Small intestine (tissue), 7 donors: ENCODE measurements at regions not wholly inside any gene's neighbourhood (a gene's known extent, or its start where the extent isn't known, plus 50 kb on each side); places are given as distances from the start of the nearest gene placed in this dataset.

ENCODE experiments used
- DNase-seq, 2 donors: peaks; one replicate each; pipeline versions ENCODE4 v3.0.0 to v3.0.0-alpha.2; 2013
- FAIRE-seq: peaks from 2 replicates; lab custom pipeline; 2012; peaks lifted over from hg19 to GRCh38; lab: Jason Lieb, UNC
- H3K27ac ChIP-seq, 3 donors: one replicate each; pipeline ENCODE4 v1.5.1; 2013; ENCODE audit warnings: low read length in 2 of 3, mild to moderate bottlenecking in 2 of 3, control low read depth in 1 of 3, inconsistent platforms in 1 of 3, low read depth in 1 of 3, moderate library complexity in 1 of 3
- H3K27me3 ChIP-seq, 3 donors: one replicate each; pipeline ENCODE4 v1.6.1; 2013; ENCODE audit warnings: low read length in 3 of 3, inconsistent platforms in 1 of 3; ENCODE audit not compliant: control insufficient read depth in 3 of 3, insufficient read depth in 3 of 3
- H3K36me3 ChIP-seq, 3 donors: one replicate each; pipeline ENCODE4 v1.6.1; 2013; ENCODE audit warnings: low read length in 3 of 3, inconsistent platforms in 1 of 3, low read depth in 1 of 3, mild to moderate bottlenecking in 1 of 3, moderate library complexity in 1 of 3; ENCODE audit not compliant: control insufficient read depth in 3 of 3, insufficient read depth in 2 of 3
- H3K4me1 ChIP-seq, 3 donors: one replicate each; pipeline ENCODE4 v1.6.1; 2013; ENCODE audit warnings: low read length in 2 of 3, inconsistent platforms in 1 of 3, low read depth in 1 of 3, mild to moderate bottlenecking in 1 of 3, moderate library complexity in 1 of 3; ENCODE audit not compliant: control insufficient read depth in 3 of 3, insufficient read depth in 2 of 3
- H3K4me3 ChIP-seq, 3 donors: one replicate each; pipeline ENCODE4 v1.5.1; 2013; ENCODE audit warnings: low read length in 3 of 3, control low read depth in 1 of 3, inconsistent platforms in 1 of 3, low read depth in 1 of 3, mild to moderate bottlenecking in 1 of 3, moderate library complexity in 1 of 3
- H3K9me3 ChIP-seq, 2 donors: one replicate each; pipeline ENCODE4 v1.6.1; 2013; ENCODE audit warnings: low read depth in 1 of 2, low read length in 1 of 2; ENCODE audit not compliant: control insufficient read depth in 2 of 2, insufficient read depth in 1 of 2
- WGBS, 3 donors: extraction: QIAGEN DNeasy Blood & Tissue Kit; methylation state at CpG; one replicate each; pipeline ENCODE4 v1.1.7; 2013; 5-methylcytosine and 5-hydroxymethylcytosine counted together
- donor health status: healthy with polysubstance abuse.
- donor health status: control.
- donor health status: control.
- donor health status: Bipolar disorder and iron deficiency.
- donor health status: healthy.

DNA sequence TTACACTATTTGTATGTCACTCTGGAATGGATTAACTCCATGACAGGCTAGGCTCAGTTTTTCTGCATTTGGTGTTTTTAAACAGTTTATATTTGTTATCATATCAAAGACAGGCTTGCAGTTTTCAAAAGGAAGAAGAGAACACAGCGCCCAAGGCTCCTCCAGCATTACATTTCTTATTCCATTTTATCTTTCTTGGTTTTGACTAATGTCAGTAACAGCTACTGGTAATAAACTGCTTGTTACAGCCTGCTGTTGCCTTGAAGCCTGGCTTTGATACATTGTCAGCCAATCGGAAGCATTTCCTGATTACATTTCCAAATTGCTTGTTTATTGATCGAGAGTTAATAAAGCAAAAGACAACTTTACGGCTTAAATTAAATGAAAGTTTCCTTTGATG, 166.0 kb upstream of the MDFIC start:
- Histone ChIP-seq H3K4me3 (no peak overlapping the region), H3K27ac (no peak overlapping the region), H3K9me3 (no peaks in the 10 kb centered on the region), H3K36me3 (no peaks in the 10 kb centered on the region), H3K4me1 (no peaks in the 10 kb centered on the region), H3K27me3 (no peaks in the 10 kb centered on the region)
- peak in 1 of 2 donors; percentile 1 for DNase-seq
- WGBS, 3 donors = 21 to 55% (median 41%) methylated on average over 4 of the region's 4 CpGs
- no peak for FAIRE-seq

GRCh38 chr7:114758661-114759227, 163.2 kb upstream of the MDFIC start:
- Histone ChIP-seq H3K27me3 (no peaks in the 10 kb centered on the region), H3K9me3 (no peaks in the 10 kb centered on the region), H3K36me3 (no peaks in the 10 kb centered on the region), H3K4me1 (no peaks in the 10 kb centered on the region), H3K4me3 (no peak overlapping the region), H3K27ac (no peak overlapping the region)
- FAIRE-seq = no peak
- 59 to 79% (median 66%) methylated on average over 4 of the region's 4 CpGs for WGBS, 3 donors
- DNase-seq = no peak

GRCh38 chr7:114759347-114760062, 162.4 kb upstream of the MDFIC start:
- H3K4me1 ChIP-seq = no peaks in the 10 kb centered on the region
- WGBS, 3 donors = 87 to 94% (median 89%) methylated on average over 2 of the region's 2 CpGs
- no peaks in the 10 kb centered on the region for H3K27me3 ChIP-seq
- no peak for FAIRE-seq
- H3K36me3 ChIP-seq = no peaks in the 10 kb centered on the region
- no peak overlapping the region for H3K27ac ChIP-seq
- H3K4me3 ChIP-seq = no peak overlapping the region
- peak in 1 of 2 donors; percentile 2 for DNase-seq
- no peaks in the 10 kb centered on the region for H3K9me3 ChIP-seq

DNA sequence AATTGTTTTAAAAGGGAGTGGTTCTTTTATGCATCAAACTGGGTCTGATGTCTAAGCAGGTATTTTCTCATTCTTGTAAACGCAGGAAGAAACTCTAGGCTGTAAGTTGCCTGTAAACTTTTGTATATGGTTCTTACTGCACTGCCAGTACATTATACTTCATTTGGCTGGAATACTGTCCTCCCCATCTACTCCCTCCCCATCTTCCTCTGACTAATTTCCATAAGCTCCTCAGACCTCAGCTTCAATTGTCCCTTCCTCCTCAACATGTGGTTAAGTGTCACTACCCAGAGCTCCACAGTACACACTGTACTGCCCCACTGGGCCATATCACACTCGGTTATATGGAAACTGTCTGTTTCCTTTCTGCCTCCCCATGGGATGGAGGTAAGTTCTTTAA, 161.4 kb upstream of the MDFIC start:
- no peak for FAIRE-seq
- H3K36me3 ChIP-seq = no peaks in the 10 kb centered on the region
- no peaks in the 10 kb centered on the region for H3K4me1 ChIP-seq
- H3K4me3 ChIP-seq = no peak overlapping the region
- H3K27me3 ChIP-seq = no peaks in the 10 kb centered on the region
- DNase-seq = no peak
- H3K9me3 ChIP-seq = no peaks in the 10 kb centered on the region
- no peak overlapping the region for H3K27ac ChIP-seq
- WGBS, 3 donors = 81 to 86% (median 83%) methylated on average over 2 of the region's 2 CpGs

DNA sequence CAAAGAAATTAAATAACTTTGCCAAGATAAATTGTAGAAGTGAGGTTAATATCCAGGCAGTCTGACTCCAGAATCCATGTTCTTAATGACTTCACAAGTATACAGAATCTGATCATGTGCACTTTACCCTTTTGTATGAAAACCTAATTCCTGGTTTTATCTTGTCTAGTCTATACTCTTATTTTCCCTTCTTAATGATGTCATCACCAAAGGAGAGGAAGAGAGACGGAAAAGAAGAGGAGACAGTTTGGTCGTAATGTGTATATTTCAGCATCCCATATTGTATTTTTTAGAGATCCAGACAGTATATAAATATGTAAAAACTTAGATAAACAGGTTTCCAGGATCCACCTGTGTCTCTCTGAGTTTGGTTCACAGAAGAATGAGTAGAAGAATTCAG, 159.9 kb upstream of the MDFIC start:
- Histone ChIP-seq H3K9me3 (no peaks in the 10 kb centered on the region), H3K4me3 (no peak overlapping the region), H3K27ac (no peak overlapping the region), H3K4me1 (no peaks in the 10 kb centered on the region), H3K27me3 (no peaks in the 10 kb centered on the region), H3K36me3 (no peaks in the 10 kb centered on the region)
- DNase-seq = no peak
- WGBS, 3 donors = 89 to 90% (median 90%) methylated on average over 2 of the region's 2 CpGs
- no peak for FAIRE-seq

DNA sequence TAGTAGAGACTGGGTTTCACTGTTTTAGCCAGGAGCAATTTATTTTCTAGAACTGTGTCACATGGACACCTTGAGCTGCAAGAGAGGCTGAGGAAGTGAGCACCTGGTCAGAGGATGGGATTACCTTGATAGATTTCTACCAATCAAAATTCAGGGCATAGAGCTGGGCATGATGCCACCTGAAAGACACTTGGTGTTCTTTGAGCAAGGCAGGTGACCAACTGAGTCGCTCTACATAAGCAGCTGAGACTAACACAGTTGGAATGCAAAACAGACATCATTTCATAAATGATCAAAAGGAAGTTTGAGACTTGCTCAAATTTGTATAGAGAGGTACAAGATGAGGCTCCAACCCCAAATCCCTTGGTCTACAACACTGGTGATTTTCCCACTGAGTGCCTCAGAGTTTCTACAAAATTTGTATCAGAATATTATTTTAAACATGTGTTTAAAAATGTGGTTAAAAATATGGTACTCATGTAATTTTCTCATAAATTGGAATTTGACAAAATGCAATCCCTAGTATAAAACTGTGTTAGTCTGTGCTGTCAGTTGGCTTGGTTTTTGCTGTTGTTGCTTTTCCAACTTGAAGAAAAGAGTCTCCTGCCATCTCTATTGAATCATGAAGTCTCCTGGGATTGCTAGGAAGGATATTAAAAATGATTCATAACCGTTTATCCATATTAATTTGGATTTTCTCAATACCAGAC, 156.4 kb upstream of the MDFIC start:
- no peaks in the 10 kb centered on the region for H3K9me3 ChIP-seq
- no peaks in the 10 kb centered on the region for H3K4me1 ChIP-seq
- H3K27me3 ChIP-seq = no peaks in the 10 kb centered on the region
- no peak for DNase-seq
- H3K27ac ChIP-seq = no peak overlapping the region
- FAIRE-seq = no peak
- H3K4me3 ChIP-seq = no peak overlapping the region
- H3K36me3 ChIP-seq = no peaks in the 10 kb centered on the region
- 56 to 65% (median 65%) methylated on average over 2 of the region's 2 CpGs for WGBS, 3 donors

DNA sequence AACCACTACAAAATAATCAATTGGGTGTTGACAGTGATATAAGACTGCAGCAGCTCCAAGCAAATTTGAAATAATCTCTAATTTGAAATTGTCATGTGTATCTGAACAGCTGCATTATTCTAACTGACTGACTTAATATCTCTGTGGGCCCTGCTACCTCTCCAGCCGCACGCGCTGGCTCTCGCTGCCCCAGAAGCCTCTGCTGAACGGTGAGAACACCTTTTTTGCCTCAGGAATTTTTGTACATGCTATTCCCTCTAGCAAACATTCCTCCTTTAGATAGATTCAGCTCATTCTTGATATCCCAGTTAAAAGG, 155.9 kb upstream of the MDFIC start:
- Histone ChIP-seq H3K36me3 (no peaks in the 10 kb centered on the region), H3K4me3 (no peak overlapping the region), H3K27ac (no peak overlapping the region), H3K4me1 (no peaks in the 10 kb centered on the region), H3K27me3 (no peaks in the 10 kb centered on the region), H3K9me3 (no peaks in the 10 kb centered on the region)
- DNase-seq (no peak), FAIRE-seq (no peak)
- WGBS, 3 donors = 89 to 96% (median 93%) methylated on average over 5 of the region's 5 CpGs

DNA sequence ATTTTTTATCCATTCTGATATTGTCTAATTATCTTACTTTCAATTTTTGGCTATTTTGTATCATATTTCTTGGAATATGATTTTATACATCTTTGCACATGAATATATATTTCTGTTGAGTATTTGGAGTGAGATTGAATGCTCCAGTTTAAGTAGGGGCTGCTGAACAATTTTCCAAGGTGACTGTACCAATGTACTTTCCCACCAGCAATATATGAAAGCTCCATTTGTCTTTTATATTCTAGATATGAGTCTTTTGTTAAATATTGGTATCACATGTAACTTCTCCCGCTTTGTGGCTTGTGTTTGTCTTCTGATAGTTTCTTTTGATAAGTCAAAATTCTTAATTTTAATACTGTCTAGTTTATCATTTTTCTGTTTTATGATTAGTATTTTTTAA, 144.6 kb upstream of the MDFIC start:
- no peak overlapping the region for H3K4me3 ChIP-seq
- no peaks in the 10 kb centered on the region for H3K9me3 ChIP-seq
- H3K27ac ChIP-seq = no peak overlapping the region
- no peaks in the 10 kb centered on the region for H3K27me3 ChIP-seq
- no peaks in the 10 kb centered on the region for H3K4me1 ChIP-seq
- WGBS, 3 donors = 19 to 73% (median 70%) methylated on average over 1 of the region's 1 CpG
- no peaks in the 10 kb centered on the region for H3K36me3 ChIP-seq
- no peak for FAIRE-seq
- DNase-seq = no peak
